Bronchial epithelial cell (primary cell): ENCODE measurements at regions not wholly inside any gene's neighbourhood (a gene's known extent, or its start where the extent isn't known, plus 50 kb on each side); places are given as distances from the start of the nearest gene placed in this dataset.
"Not testable (repeated sequence)": the region's sequence is repeated elsewhere in the genome, so short reads cannot be mapped to it uniquely, and the experiment has no call there.

Experiments used
- DNase-seq: peaks from one replicate; pipeline ENCODE4 v3.0.0-alpha.2; 2010; ENCODE audit warnings: low read depth
- FAIRE-seq: peaks from 2 replicates; lab custom pipeline; 2011; peaks lifted over from hg19 to GRCh38; lab: Jason Lieb, UNC
- H3K27me3 ChIP-seq: 2 replicates; pipeline ENCODE4 v1.5.1; 2011; ENCODE audit warnings: low read length; ENCODE audit not compliant: control insufficient read depth, insufficient read depth
- H3K36me3 ChIP-seq: 2 replicates; pipeline ENCODE4 v1.5.1; 2011; ENCODE audit warnings: low read length; ENCODE audit not compliant: control insufficient read depth, insufficient read depth
- H3K4me3 ChIP-seq: 2 replicates; pipeline ENCODE4 v1.5.1; 2011; ENCODE audit warnings: mild to moderate bottlenecking, low read depth, low read length, control low read depth
- CTCF ChIP-seq: IDR thresholded peaks from 2 replicates; pipeline ENCODE4 v1.5.1; 2011; ENCODE audit warnings: mild to moderate bottlenecking, moderate library complexity, low read length, control low read depth, inconsistent platforms; ENCODE audit not compliant: insufficient read depth, severe bottlenecking

- TF ChIP-seq CTCF = no peak
- no peak for DNase-seq
- H3K4me3 ChIP-seq = no peak overlapping the region
- no peak for FAIRE-seq
- no peaks in the 10 kb centered on the region for H3K36me3 ChIP-seq
- peaks cover 1% of the 10 kb centered on the region for H3K27me3 ChIP-seq
Measured at GRCh38 chr2:15756882-15757819, 165.5 kb downstream of the DDX1 start.

GRCh38 chr2:15757820-15758586 is 166.3 kb downstream of the DDX1 start:
- H3K36me3 ChIP-seq = no peaks in the 10 kb centered on the region
- H3K27me3 ChIP-seq = peaks cover 1% of the 10 kb centered on the region
- no peak overlapping the region for H3K4me3 ChIP-seq
- TF ChIP-seq CTCF = no peak
- FAIRE-seq = no peak
- DNase-seq = no peak

GRCh38 chr2:15758848-15759247 is 167.2 kb downstream of the DDX1 start:
- Histone ChIP-seq H3K27me3 (peaks cover 1% of the 10 kb centered on the region), H3K36me3 (no peaks in the 10 kb centered on the region), H3K4me3 (no peak overlapping the region)
- TF ChIP-seq CTCF = no peak
- no peak for FAIRE-seq
- no peak for DNase-seq

- TF ChIP-seq CTCF = no peak
- FAIRE-seq (no peak), DNase-seq (no peak)
- Histone ChIP-seq H3K27me3 (peaks cover 1% of the 10 kb centered on the region), H3K4me3 (no peak overlapping the region), H3K36me3 (no peaks in the 10 kb centered on the region)
Measured at GRCh38 chr2:15759385-15759784, 167.7 kb downstream of the DDX1 start.

GRCh38 chr2:15759791-15760190 is 168.1 kb downstream of the DDX1 start:
- not testable (repeated sequence) for H3K4me3 ChIP-seq, DNase-seq, FAIRE-seq, H3K27me3 ChIP-seq, H3K36me3 ChIP-seq

GRCh38 chr2:15760232-15760910 is 168.7 kb downstream of the DDX1 start:
- Histone ChIP-seq H3K4me3 (no peak overlapping the region), H3K27me3 (peaks cover 1% of the 10 kb centered on the region), H3K36me3 (no peaks in the 10 kb centered on the region)
- no peak for TF ChIP-seq CTCF
- FAIRE-seq = no peak
- DNase-seq = no peak
